ENCODE measurements at regions not wholly inside any gene's neighbourhood (a gene's known extent, or its start where the extent isn't known, plus 50 kb on each side); places are given as distances from the start of the nearest gene placed in this dataset.
"Not testable (repeated sequence)": the region's sequence is repeated elsewhere in the genome, so short reads cannot be mapped to it uniquely, and the experiment has no call there.

DNA sequence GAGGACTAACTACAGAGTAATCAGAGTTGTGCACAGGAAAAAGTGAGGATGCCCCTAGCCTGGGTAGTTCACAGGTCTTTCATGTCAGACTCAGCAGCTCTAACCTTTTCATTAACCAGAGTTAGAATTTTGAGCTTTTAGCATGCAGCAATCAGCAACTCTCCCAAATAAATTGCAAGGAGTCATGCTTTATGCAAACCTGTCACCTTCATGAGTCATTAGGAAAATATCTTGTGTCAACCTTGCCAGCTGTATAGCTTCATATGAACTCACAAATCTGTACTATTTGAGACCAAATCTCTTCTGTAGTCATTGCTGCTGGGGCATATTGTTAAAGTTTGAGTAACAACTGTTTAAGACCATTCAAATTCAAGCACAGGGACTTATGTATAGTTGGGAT, 382.3 kb upstream of the NT5C1B start:
- H3K27ac ChIP-seq: no peak overlapping the region
- no peak for DNase-seq (ENCODE audit: extremely low spot score in 2 of 2)

GRCh38 chr2:18971069-18971378, 381.7 kb upstream of the NT5C1B start:
- Histone ChIP-seq H3K27ac (no peak overlapping the region), H3K4me3 (no peak overlapping the region), H3K27me3 (no peaks in the 10 kb centered on the region), H3K36me3 (no peaks in the 10 kb centered on the region), H3K4me1 (peaks cover 7% of the 10 kb centered on the region), H3K9me3 (no peaks in the 10 kb centered on the region)
- no peak for DNase-seq (ENCODE audit: extremely low spot score in 2 of 2)
- TF ChIP-seq, protein P1, sequence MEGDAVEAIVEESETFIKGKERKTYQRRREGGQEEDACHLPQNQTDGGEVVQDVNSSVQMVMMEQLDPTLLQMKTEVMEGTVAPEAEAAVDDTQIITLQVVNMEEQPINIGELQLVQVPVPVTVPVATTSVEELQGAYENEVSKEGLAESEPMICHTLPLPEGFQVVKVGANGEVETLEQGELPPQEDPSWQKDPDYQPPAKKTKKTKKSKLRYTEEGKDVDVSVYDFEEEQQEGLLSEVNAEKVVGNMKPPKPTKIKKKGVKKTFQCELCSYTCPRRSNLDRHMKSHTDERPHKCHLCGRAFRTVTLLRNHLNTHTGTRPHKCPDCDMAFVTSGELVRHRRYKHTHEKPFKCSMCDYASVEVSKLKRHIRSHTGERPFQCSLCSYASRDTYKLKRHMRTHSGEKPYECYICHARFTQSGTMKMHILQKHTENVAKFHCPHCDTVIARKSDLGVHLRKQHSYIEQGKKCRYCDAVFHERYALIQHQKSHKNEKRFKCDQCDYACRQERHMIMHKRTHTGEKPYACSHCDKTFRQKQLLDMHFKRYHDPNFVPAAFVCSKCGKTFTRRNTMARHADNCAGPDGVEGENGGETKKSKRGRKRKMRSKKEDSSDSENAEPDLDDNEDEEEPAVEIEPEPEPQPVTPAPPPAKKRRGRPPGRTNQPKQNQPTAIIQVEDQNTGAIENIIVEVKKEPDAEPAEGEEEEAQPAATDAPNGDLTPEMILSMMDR (IDR thresholded peaks at IDR 0.05): no peak
- no peak for TF ChIP-seq POLR2A (IDR thresholded peaks at IDR 0.05)
- no peak for TF ChIP-seq POLR2AphosphoS5 (IDR thresholded peaks at IDR 0.05; ENCODE audit: insufficient read depth in 1 of 2, low read depth in 1 of 2)
- intact Hi-C loops (cut with DNase I): no loop called here

More for the DNA sequence above, 382.3 kb upstream of the NT5C1B start:
- peaks cover 7% of the 10 kb centered on the region for H3K4me1 ChIP-seq
- intact Hi-C loops (cut with DNase I): no loop called here
- no peaks in the 10 kb centered on the region for H3K9me3 ChIP-seq
- no peaks in the 10 kb centered on the region for H3K27me3 ChIP-seq
- no peaks in the 10 kb centered on the region for H3K36me3 ChIP-seq
- no peak overlapping the region for H3K4me3 ChIP-seq
- TF ChIP-seq POLR2A (IDR thresholded peaks at IDR 0.05): no peak
- TF ChIP-seq, protein P1 (IDR thresholded peaks at IDR 0.05): no peak
- TF ChIP-seq POLR2AphosphoS5 (IDR thresholded peaks at IDR 0.05; ENCODE audit: insufficient read depth in 1 of 2, low read depth in 1 of 2): no peak

- TF ChIP-seq POLR2A (IDR thresholded peaks at IDR 0.05): no peak
- no peak for TF ChIP-seq POLR2AphosphoS5 (IDR thresholded peaks at IDR 0.05; ENCODE audit: insufficient read depth in 1 of 2, low read depth in 1 of 2)
- TF ChIP-seq, protein P1 (IDR thresholded peaks at IDR 0.05): no peak
- no peak for DNase-seq (ENCODE audit: extremely low spot score in 2 of 2)
- Histone ChIP-seq H3K27ac (no peak overlapping the region), H3K36me3 (no peaks in the 10 kb centered on the region), H3K27me3 (no peaks in the 10 kb centered on the region), H3K4me3 (no peak overlapping the region), H3K4me1 (no peaks in the 10 kb centered on the region), H3K9me3 (no peaks in the 10 kb centered on the region)
- intact Hi-C loops (cut with DNase I): no loop called here
Observed at GRCh38 chr2:18966131-18966530, 376.8 kb upstream of the NT5C1B start.

DNA sequence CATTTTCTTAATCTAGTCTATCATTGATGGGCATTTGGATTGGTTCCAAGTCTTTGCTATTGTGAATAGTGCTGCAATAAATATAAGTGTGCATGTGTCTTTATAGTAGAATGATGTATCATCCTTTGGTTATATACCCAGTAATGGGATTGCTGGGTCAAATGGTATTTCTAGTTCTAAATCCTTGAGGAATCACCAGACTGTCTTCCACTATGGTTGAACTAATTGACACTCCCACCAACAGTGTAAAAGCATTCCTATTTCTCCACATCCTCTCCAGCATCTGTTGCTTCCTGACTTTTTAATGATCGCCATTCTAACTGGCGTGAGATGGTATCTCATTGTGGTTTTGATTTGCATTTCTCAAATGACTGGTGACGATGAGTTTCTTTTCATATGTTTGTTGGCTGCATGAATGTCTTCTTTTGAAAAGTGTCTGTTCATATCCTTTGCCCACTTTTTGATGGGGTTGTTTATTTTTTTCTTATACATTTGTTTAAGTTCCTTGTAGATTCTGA, 374.4 kb upstream of the NT5C1B start:
- DNase-seq (ENCODE audit: extremely low spot score in 2 of 2); H3K27ac ChIP-seq; H3K4me1 ChIP-seq; intact Hi-C loops (cut with DNase I); H3K4me3 ChIP-seq; H3K27me3 ChIP-seq; H3K36me3 ChIP-seq; H3K9me3 ChIP-seq: not testable (repeated sequence)

DNA sequence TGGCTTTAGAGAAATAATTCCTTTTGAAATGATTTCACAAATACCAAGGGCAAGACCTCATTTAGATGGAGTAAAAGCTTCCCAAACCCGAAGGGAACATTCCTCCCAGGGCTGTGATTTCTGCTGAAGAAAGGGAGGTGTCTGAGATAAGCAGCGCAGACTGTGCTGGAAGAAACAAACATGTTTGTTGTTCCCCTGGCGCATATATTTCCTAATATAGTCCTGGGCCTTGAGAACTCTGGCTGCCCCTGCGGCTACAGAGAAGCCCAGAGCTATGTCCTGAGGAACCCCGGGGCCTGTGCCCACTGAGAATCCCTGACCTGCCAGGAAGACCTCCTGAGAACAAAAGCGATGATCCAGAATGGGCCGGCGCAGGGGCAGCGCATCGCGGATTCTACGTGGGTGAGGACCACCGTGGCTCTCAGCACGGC, 372.6 kb upstream of the NT5C1B start:
- no peak for DNase-seq (ENCODE audit: extremely low spot score in 2 of 2)
- Histone ChIP-seq H3K36me3 (no peaks in the 10 kb centered on the region), H3K9me3 (no peaks in the 10 kb centered on the region), H3K4me1 (peaks cover 6% of the 10 kb centered on the region), H3K27me3 (no peaks in the 10 kb centered on the region), H3K4me3 (no peak overlapping the region), H3K27ac (no peak overlapping the region)
- intact Hi-C loops (cut with DNase I): no loop called here
- TF ChIP-seq POLR2AphosphoS5 (IDR thresholded peaks at IDR 0.05; ENCODE audit: insufficient read depth in 1 of 2, low read depth in 1 of 2) (no peak), POLR2A (IDR thresholded peaks at IDR 0.05) (no peak)
- TF ChIP-seq, protein P1 (IDR thresholded peaks at IDR 0.05): no peak

Measured in vagina (tissue), 2 donors.